ENCODE measurements at regions not wholly inside any gene's neighbourhood (a gene's known extent, or its start where the extent isn't known, plus 50 kb on each side); places are given as distances from the start of the nearest gene placed in this dataset.

- Histone ChIP-seq H3K27me3 (replicated peaks in 1 of 4; ENCODE audit: control insufficient read depth in 3 of 4, extremely low read depth in 1 of 4, insufficient read depth in 3 of 4, low read length in 3 of 4) (no peaks in the 10 kb centered on the region), H3K4me3 (ENCODE audit: extremely low read depth in 1 of 4, insufficient read depth in 2 of 4, low read depth in 3 of 4, low read length in 4 of 4) (no peak overlapping the region), H3K23ac (ENCODE audit: insufficient read length) (no peak overlapping the region), H3K9me3 (ENCODE audit: insufficient read depth in 2 of 2, low read depth in 1 of 2, low read length in 1 of 2) (no peaks in the 10 kb centered on the region), H4K91ac (replicated peaks; ENCODE audit: insufficient read length, low read length) (no peak overlapping the region), H3K23me2 (ENCODE audit: low read depth, low read length) (no peaks in the 10 kb centered on the region), H3K27ac (ENCODE audit: low read depth, low read length) (no peak overlapping the region), H2AFZ (ENCODE audit: low read length) (no peak overlapping the region), H2AK5ac (ENCODE audit: low read depth, low read length) (no peak overlapping the region), H4K8ac (ENCODE audit: extremely low read depth, insufficient read depth, low read length) (no peak overlapping the region), H3K79me2 (ENCODE audit: control insufficient read depth in 1 of 2, insufficient read depth in 2 of 2, low read length in 2 of 2) (peaks cover 0 to 85% of the 10 kb centered on the region in 2 experiments; a peak in 3 of 4 replicates), H2BK12ac (ENCODE audit: low read depth, low read length) (no peak overlapping the region), H2BK15ac (ENCODE audit: low read length) (no peak overlapping the region), H3K36me3 (ENCODE audit: control insufficient read depth in 2 of 4, insufficient read depth in 4 of 4, low read length in 3 of 4) (no peaks in the 10 kb centered on the region), H2BK20ac (ENCODE audit: low read length) (no peak overlapping the region), H3K79me1 (ENCODE audit: low read depth, low read length) (peaks cover 10% of the 10 kb centered on the region), H3K56ac (replicated peaks; ENCODE audit: insufficient read length, low read depth, low read length) (no peak overlapping the region), H3K4ac (replicated peaks; ENCODE audit: insufficient read length, low read depth, low read length) (no peak overlapping the region), H3K4me2 (ENCODE audit: insufficient read depth in 1 of 2, low read depth in 2 of 2, low read length in 2 of 2) (no peak overlapping the region), H3K9ac (replicated peaks in 1 of 4; ENCODE audit: extremely low read depth in 1 of 4, low read depth in 3 of 4, low read length in 3 of 4) (no peak overlapping the region), H4K20me1 (replicated peaks in 1 of 2; ENCODE audit: control insufficient read depth in 1 of 2, insufficient read depth in 2 of 2, low read length in 2 of 2) (peaks cover 0 to 2% of the 10 kb centered on the region in 2 experiments), H3K18ac (ENCODE audit: extremely low read depth, low read length) (no peak overlapping the region), H2BK120ac (replicated peaks; ENCODE audit: low read depth, low read length) (no peak overlapping the region), H3K14ac (ENCODE audit: insufficient read length) (no peak overlapping the region), H2BK5ac (ENCODE audit: low read depth, low read length) (no peak overlapping the region), H4K5ac (ENCODE audit: insufficient read length, low read depth, low read length) (no peak overlapping the region), H3K4me1 (replicated peaks in 1 of 4; ENCODE audit: control insufficient read depth in 3 of 4, insufficient read depth in 4 of 4, low read length in 3 of 4) (peaks cover 0 to 5% (median 2%) of the 10 kb centered on the region in 4 experiments; a peak in 3 of 7 replicates)
- WGBS, 2 experiments (ENCODE audit: extremely low coverage in 1 of 2, insufficient coverage in 1 of 2, insufficient read length in 1 of 2, insufficient replicate concordance in 2 of 2, low coverage in 1 of 2, low lambda C conversion rate in 2 of 2, missing lambda C conversion rate in 1 of 2) = 92% methylated on average over 6 of the region's 6 CpGs; no CpG with 5 or more reads in 1 of the 2 experiments
- ChIA-PET CTCF (ENCODE audit: partially characterized antibody) (no interaction called here), POLR2A (ENCODE audit: partially characterized antibody) (no interaction called here)
- FAIRE-seq = no peak
- DNase-seq (ENCODE audit: low read depth in 1 of 2, low spot score in 2 of 2) = no peak
- TF ChIP-seq GABPA (IDR thresholded peaks at IDR 0.05; ENCODE audit: borderline replicate concordance, insufficient read depth, low read length) (no peak), FOSL1 (IDR thresholded peaks at IDR 0.05; ENCODE audit: insufficient read depth, low read depth, low read length) (no peak), BCL11A (IDR thresholded peaks at IDR 0.05; ENCODE audit: low read depth in 2 of 2, low read length in 2 of 2) (no peak), CREB1 (IDR thresholded peaks at IDR 0.05) (no peak), SAP30 (IDR thresholded peaks at IDR 0.05; ENCODE audit: insufficient read depth, insufficient replicate concordance, low read length) (no peak), CTBP2 (IDR thresholded peaks at IDR 0.05; ENCODE audit: borderline replicate concordance, insufficient read depth, insufficient read length, low read length) (no peak), CBX5 (IDR thresholded peaks at IDR 0.05; ENCODE audit: low read depth, low read length) (no peak), CBX8 (IDR thresholded peaks at IDR 0.05; ENCODE audit: borderline replicate concordance, low read depth, low read length) (no peak), CEBPB (IDR thresholded peaks at IDR 0.05; ENCODE audit: low read depth, low read length) (no peak), SP2 (IDR thresholded peaks at IDR 0.05; ENCODE audit: low read length) (no peak), SP4 (IDR thresholded peaks at IDR 0.05; ENCODE audit: low read length) (no peak), EP300 (IDR thresholded peaks at IDR 0.05; ENCODE audit: borderline replicate concordance in 1 of 2, low read depth in 2 of 2, low read length in 2 of 2) (no peak), SP1 (IDR thresholded peaks at IDR 0.05; ENCODE audit: low read depth, low read length) (no peak), YY1 (IDR thresholded peaks at IDR 0.05; ENCODE audit: low read depth, low read length) (no peak), KDM5A (IDR thresholded peaks at IDR 0.05; ENCODE audit: low read length) (no peak), RAD21 (IDR thresholded peaks at IDR 0.05 in 1 of 2, conservative IDR thresholded peaks at IDR 0.05 in 1 of 2; ENCODE audit: low read depth in 2 of 2, low read length in 2 of 2) (no peak)
Observed at GRCh38 chr2:134195341-134195740, 58.5 kb upstream of the MGAT5 start.

Data from H1 (cell line).